Transverse colon (tissue), 4 donors: ENCODE measurements at regions not wholly inside any gene's neighbourhood (a gene's known extent, or its start where the extent isn't known, plus 50 kb on each side); places are given as distances from the start of the nearest gene placed in this dataset.
A peak's percentile ranks its signal among the peaks of the same experiment; 100 is the strongest.

Experiments
- DNase-seq: peaks from one replicate; pipeline ENCODE4 v3.0.0-alpha.2; 2019
- H3K27ac ChIP-seq, 4 donors: fragments of 200-600 bp; sonication (generic); 2 replicates each; pipeline ENCODE4 v1.5.1; 2016 to 2018; ENCODE audit warnings: inconsistent platforms in 4 of 4
- H3K27me3 ChIP-seq: fragments of 200-600 bp; sonication (generic); 2 replicates; pipeline ENCODE4 v1.5.1; 2017; ENCODE audit warnings: inconsistent platforms
- H3K36me3 ChIP-seq, 4 donors: fragments of 200-600 bp; sonication (generic); 2 replicates each; pipeline ENCODE4 v1.5.1; 2017 to 2019; ENCODE audit warnings: inconsistent platforms in 4 of 4
- H3K4me1 ChIP-seq, 4 donors: fragments of 200-600 bp; sonication (generic); 2 replicates each; pipeline ENCODE4 v1.5.1; 2017 to 2020; ENCODE audit warnings: inconsistent platforms in 4 of 4
- H3K4me3 ChIP-seq, 4 donors: fragments of 200-600 bp; sonication (generic); 1 replicate in 1 of 4; 2 replicates in 3 of 4; pipeline versions ENCODE4 v1.5.1 to v1.6.1; 2017 to 2019; ENCODE audit warnings: inconsistent platforms in 4 of 4
- H3K9me3 ChIP-seq, 2 donors: fragments of 200-600 bp; sonication (generic); 2 replicates each; pipeline ENCODE4 v1.5.1; 2017 to 2019; ENCODE audit warnings: inconsistent platforms in 2 of 2
- EP300 ChIP-seq: sonication (generic); formaldehyde crosslinking; IDR thresholded peaks from one replicate; pipeline ENCODE4 v1.6.1; 2017; ENCODE audit warnings: antibody characterized with exemption, low read depth
- POLR2A ChIP-seq: fragments of 450-650 bp; IDR thresholded peaks from one replicate; pipeline ENCODE4 v1.6.1; 2016; ENCODE audit warnings: antibody characterized with exemption, mild to moderate bottlenecking, moderate library complexity
- POLR2AphosphoS5 ChIP-seq, 3 donors: sonication (generic); formaldehyde crosslinking; IDR thresholded peaks; one replicate each; pipeline ENCODE4 v1.6.1; 2016; ENCODE audit warnings: antibody characterized with exemption in 3 of 3
- WGBS, 2 donors: methylation state at CpG; one replicate each; pipeline ENCODE4 v1.1.5; 2018; ENCODE audit warnings: low coverage in 1 of 2; 5-methylcytosine and 5-hydroxymethylcytosine counted together
- in situ Hi-C, 4 donors: fragments of 200-750 bp; cut with MboI; loops; one replicate each; pipeline versions ENCODE4 v1.15.0 to v1.15.1; 2017; ENCODE audit warnings: low sequenced_read_pairs in 3 of 4, low pct_ligation_motif_present in 1 of 4, low pct_unique_long_range_greater_than_20kb in 1 of 4
- intact Hi-C: fragments of 100-400 bp; cut with DNase I; formaldehyde crosslinking; loops from one replicate; pipeline ENCODE4 v1.15.1; 2023; ENCODE audit warnings: low total_unique reads
- TF ChIP-seq, protein P1 (sequence below), 5 experiments: fragments of 200-600 bp in 3 of 5; fragments of 450-650 bp in 2 of 5; sonication (generic) in 3 of 5; IDR thresholded peaks; 1 replicate in 2 of 5; 2 replicates in 3 of 5; pipeline ENCODE4 v1.5.1; 2016 to 2017; ENCODE audit warnings: antibody characterized with exemption in 5 of 5, inconsistent platforms in 3 of 5, mild to moderate bottlenecking in 2 of 5, moderate library complexity in 1 of 5

DNA sequence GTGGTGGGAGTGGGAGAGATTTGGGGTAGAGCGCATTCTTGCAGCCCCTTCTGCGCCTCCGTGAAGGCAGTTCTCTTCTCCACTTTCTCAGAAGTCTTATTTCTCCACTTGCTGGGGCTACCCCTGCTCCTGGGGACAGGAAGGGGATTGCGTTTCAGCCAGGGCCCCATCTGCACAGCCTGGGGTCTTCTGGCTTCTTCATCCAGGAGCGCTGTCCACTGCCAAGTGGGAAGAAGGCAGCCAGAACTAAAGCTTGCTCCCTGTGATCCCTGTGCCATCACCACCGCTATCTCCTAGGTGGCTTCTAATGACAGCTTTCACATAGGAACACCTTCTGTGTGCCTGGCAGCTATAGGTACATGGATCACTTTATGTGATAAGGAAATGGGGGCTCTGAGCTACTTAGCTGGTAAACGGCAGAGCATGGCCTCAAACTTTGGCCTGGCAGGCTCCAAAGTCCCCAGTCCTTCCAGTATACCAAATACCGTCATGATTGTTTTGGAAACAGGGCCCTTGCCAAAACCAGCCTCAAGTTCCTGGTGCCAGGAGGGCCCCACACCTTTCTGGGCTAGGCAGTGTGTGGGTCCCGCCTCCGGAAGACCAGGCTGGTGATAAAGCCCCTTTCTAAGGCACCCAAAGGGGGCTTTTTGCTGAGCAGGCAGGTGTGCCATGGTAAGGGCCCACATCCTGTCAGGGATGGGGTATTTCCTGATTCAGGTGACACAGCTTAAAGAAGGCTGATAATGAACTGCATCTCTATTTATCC is 60.4 kb upstream of the PAX6 start:
- 47% methylated on average over 10 of the region's 10 CpGs; no CpG with 5 or more reads in 1 of the 2 donors for WGBS, 2 donors
- TF ChIP-seq EP300 (no peak), POLR2AphosphoS5 (IDR thresholded peaks at IDR 0.05) (no peak)
- TF ChIP-seq, protein P1, sequence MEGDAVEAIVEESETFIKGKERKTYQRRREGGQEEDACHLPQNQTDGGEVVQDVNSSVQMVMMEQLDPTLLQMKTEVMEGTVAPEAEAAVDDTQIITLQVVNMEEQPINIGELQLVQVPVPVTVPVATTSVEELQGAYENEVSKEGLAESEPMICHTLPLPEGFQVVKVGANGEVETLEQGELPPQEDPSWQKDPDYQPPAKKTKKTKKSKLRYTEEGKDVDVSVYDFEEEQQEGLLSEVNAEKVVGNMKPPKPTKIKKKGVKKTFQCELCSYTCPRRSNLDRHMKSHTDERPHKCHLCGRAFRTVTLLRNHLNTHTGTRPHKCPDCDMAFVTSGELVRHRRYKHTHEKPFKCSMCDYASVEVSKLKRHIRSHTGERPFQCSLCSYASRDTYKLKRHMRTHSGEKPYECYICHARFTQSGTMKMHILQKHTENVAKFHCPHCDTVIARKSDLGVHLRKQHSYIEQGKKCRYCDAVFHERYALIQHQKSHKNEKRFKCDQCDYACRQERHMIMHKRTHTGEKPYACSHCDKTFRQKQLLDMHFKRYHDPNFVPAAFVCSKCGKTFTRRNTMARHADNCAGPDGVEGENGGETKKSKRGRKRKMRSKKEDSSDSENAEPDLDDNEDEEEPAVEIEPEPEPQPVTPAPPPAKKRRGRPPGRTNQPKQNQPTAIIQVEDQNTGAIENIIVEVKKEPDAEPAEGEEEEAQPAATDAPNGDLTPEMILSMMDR (IDR thresholded peaks at IDR 0.05): peak in 1 of 5 experiments; percentile 0
- Histone ChIP-seq H3K9me3 (no peaks in the 10 kb centered on the region), H3K36me3 (no peaks in the 10 kb centered on the region), H3K27me3 (peaks cover 23% of the 10 kb centered on the region), H3K27ac (no peak overlapping the region), H3K4me1 (no peaks in the 10 kb centered on the region), H3K4me3 (no peak overlapping the region)
- DNase-seq: no peak
- in situ Hi-C loops: loop anchor here in 2 of 4 donors (10.0 to 25.0 kb wide), 2 partner anchors 384 to 477 kb away; no protein-coding TSS in a partner anchor
- intact Hi-C loops: no loop called here

DNA sequence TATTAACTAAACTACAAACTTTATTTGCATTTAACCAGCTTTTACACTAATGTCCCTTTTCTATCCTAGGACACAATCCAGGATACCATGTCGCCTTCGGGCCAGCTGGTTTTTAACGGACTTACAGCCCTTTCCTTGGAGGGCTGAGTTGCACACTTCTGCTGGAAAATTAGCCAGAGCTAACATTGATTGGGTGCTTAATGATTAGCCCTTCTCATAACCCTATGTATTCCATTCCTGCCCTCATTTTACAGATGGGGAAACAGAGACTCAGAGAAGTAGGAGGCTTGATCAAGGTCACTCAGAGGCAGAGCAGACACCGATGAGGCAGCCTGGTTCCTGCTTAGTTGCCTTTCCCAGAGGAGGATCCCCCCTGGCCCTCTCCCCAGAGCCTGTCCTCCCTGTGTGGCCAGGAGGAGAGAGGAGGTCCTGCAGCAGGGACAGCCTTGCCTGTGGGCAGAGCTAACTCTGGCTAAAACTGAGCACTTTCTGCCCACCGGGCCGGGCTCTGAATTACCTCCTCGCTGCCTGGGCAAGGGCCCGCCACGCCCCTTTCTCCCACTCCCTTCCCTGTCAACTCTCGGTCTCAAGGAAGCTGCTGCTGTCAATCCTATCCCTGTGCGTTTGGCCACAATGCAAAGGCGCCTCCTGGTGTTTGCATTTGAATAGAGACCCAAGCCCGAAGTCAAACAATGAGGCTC is 59.6 kb upstream of the PAX6 start:
- Histone ChIP-seq H3K4me1 (no peaks in the 10 kb centered on the region), H3K36me3 (no peaks in the 10 kb centered on the region), H3K27me3 (peaks cover 21% of the 10 kb centered on the region), H3K9me3 (no peaks in the 10 kb centered on the region), H3K27ac (no peak overlapping the region), H3K4me3 (no peak overlapping the region)
- in situ Hi-C loops: loop anchor here in 2 of 4 donors (10.0 to 25.0 kb wide), 2 partner anchors 383 to 476 kb away; no protein-coding TSS in a partner anchor
- intact Hi-C loops: no loop called here
- WGBS, 2 donors: 22 to 55% methylated on average over 3 to 13 of the region's 13 CpGs
- DNase-seq: peak; percentile 26
- no peak for TF ChIP-seq POLR2AphosphoS5 (IDR thresholded peaks at IDR 0.05)
- TF ChIP-seq, protein P1 (IDR thresholded peaks at IDR 0.05): peak; percentile 19 to 60 (median 45)

DNA sequence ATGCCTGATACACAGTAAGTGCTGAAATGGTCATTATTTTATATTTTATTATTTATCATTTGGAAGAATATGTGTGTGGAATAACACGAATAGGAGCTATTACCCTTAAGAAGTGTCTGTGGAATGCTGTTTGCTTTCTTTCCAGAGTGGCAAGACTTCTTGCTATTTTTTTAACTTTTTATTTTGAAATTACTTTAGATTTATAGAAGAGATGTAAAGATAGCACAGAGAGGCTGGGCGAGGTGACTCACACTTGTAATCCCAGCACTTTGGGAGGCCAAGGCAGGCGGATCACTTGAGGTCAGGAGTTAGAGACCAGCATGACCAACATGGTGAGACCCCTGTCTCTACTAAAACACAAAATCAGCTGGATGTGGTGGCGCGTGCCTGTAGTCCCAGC is 58.9 kb upstream of the PAX6 start:
- no peaks in the 10 kb centered on the region for H3K36me3 ChIP-seq
- no peaks in the 10 kb centered on the region for H3K9me3 ChIP-seq
- intact Hi-C loops: no loop called here
- H3K4me1 ChIP-seq: no peaks in the 10 kb centered on the region
- WGBS, 2 donors: 80 to 83% methylated on average over 2 to 5 of the region's 5 CpGs
- H3K27ac ChIP-seq: no peak overlapping the region
- no peak for DNase-seq
- TF ChIP-seq POLR2AphosphoS5 (IDR thresholded peaks at IDR 0.05): no peak
- no peak for TF ChIP-seq EP300
- TF ChIP-seq POLR2A: no peak
- TF ChIP-seq, protein P1 (IDR thresholded peaks at IDR 0.05): no peak
- peaks cover 13% of the 10 kb centered on the region for H3K27me3 ChIP-seq
- in situ Hi-C loops: loop anchor here in 2 of 4 donors (10.0 to 25.0 kb wide), 2 partner anchors 383 to 475 kb away; no protein-coding TSS in a partner anchor
- H3K4me3 ChIP-seq: no peak overlapping the region

DNA sequence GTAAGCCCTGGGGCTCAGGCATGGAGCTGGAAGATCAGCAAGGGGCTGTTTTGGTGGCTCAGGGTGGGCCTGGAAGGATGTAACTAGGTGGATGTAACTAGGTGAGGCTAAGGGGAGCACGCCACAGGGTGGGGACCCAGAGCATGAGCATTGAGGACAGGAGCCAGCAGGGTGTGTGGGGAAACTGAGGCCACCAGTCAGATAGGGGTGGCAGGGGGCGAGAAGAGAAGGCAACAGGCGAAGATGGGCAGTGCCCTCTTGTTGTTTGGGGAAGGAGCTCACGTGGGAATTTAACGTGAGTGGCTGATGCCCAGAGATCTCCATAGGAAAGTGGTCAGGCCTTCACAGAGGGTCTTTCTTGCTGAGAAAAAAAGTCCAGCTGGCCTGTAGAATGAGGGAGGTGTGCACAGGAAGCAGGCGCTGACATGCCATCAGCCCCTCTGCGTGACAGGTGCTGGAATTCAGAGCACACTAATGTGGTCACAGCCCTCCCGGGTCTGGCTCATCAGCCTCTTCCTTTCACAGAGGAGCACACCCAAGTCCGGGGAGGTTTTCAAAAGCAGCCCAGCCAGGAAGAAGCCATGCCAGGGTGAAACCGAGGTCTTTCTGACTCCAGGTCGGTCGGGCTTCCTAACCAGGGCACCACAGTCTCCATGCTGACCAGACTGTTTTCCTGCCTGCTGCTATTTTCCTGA is 54.6 kb upstream of the PAX6 start:
- intact Hi-C loops: no loop called here
- DNase-seq: no peak
- Histone ChIP-seq H3K36me3 (no peaks in the 10 kb centered on the region), H3K27ac (no peak overlapping the region), H3K4me1 (no peaks in the 10 kb centered on the region), H3K9me3 (no peaks in the 10 kb centered on the region), H3K27me3 (peaks cover 3% of the 10 kb centered on the region), H3K4me3 (no peak overlapping the region)
- 71 to 80% methylated on average over 1 to 12 of the region's 12 CpGs for WGBS, 2 donors
- in situ Hi-C loops: loop anchor here in 1 of 4 donors (25.0 kb wide), 1 partner anchor 378 kb away; no protein-coding TSS in a partner anchor
- no peak for TF ChIP-seq EP300
- TF ChIP-seq, protein P1 (IDR thresholded peaks at IDR 0.05): no peak
- no peak for TF ChIP-seq POLR2A
- no peak for TF ChIP-seq POLR2AphosphoS5 (IDR thresholded peaks at IDR 0.05)
